Mammary epithelial cell (primary cell): ENCODE measurements at regions not wholly inside any gene's neighbourhood (a gene's known extent, or its start where the extent isn't known, plus 50 kb on each side); places are given as distances from the start of the nearest gene placed in this dataset.

Experiments
- CTCF ChIP-seq, 2 donors: IDR thresholded peaks in 1 of 2; conservative IDR thresholded peaks in 1 of 2; 2 replicates each; pipeline ENCODE4 v1.5.1; 2011 to 2012; ENCODE audit warnings: inconsistent platforms in 2 of 2, low read length in 2 of 2, mild to moderate bottlenecking in 2 of 2, control low read depth in 1 of 2, low read depth in 1 of 2; ENCODE audit not compliant: insufficient read depth in 1 of 2; ENCODE audit errors: extremely low read depth in 1 of 2
- EZH2 ChIP-seq: IDR thresholded peaks from 2 replicates; pipeline ENCODE4 v1.6.1; 2012; ENCODE audit warnings: low read length, inconsistent platforms, borderline replicate concordance

GRCh38 chr7:86013662-86014061 lies 630.0 kb upstream of the GRM3 start:
- TF ChIP-seq CTCF (conservative IDR thresholded peaks at IDR 0.05 in 1 of 2, IDR thresholded peaks at IDR 0.05 in 1 of 2; ENCODE audit: extremely low read depth in 1 of 2, insufficient read depth in 1 of 2, low read depth in 1 of 2, low read length in 2 of 2), result no peak
- no peak for TF ChIP-seq EZH2
